HCT116 (cell line): ENCODE measurements at regions not wholly inside any gene's neighbourhood (a gene's known extent, or its start where the extent isn't known, plus 50 kb on each side); places are given as distances from the start of the nearest gene placed in this dataset.

Experiments
- ATAC-seq: fragments of 200-7000 bp; cut with Tn5 transposase; 2 replicates; pipeline ENCODE4 v1.9.1; 2020; ENCODE audit warnings: mild to moderate bottlenecking, moderate library complexity
- BruUV-seq: library from RNA; stranded (reverse); fragments of 400-500 nt; replicated peaks from 2 replicates; lab custom pipeline; 2021; lab: Mats Ljungman, UMichigan
- CTCF ChIA-PET: fragments of 300-600 bp; sonication (Branson Sonifier 250); formaldehyde crosslinking; loops from one replicate; lab custom pipeline; 2021; ENCODE audit warnings: antibody characterized with exemption; lab: Charles Lee
- POLR2A ChIA-PET: fragments of 300-600, 350-600 bp; sonication (Branson Sonifier 250); formaldehyde crosslinking; loops from one replicate; lab custom pipeline; 2021; ENCODE audit warnings: antibody characterized with exemption; lab: Charles Lee
- RAD21 ChIA-PET, 2 experiments: fragments of 300-600 bp; sonication (Branson Sonifier 250); formaldehyde crosslinking; loops; one replicate each; lab custom pipeline; 2023; ENCODE audit warnings: low total read pairs in 2 of 2; ENCODE audit not compliant: uncharacterized antibody in 2 of 2, unreplicated experiment in 2 of 2, low non-redundant PET in 1 of 2; lab: Charles Lee
- DNase-seq: peaks from one replicate; pipeline ENCODE4 v3.0.0-alpha.2; 2010; ENCODE audit warnings: low read depth, low spot score
- H2AFZ ChIP-seq: fragments of 200-600 bp; shearing (Covaris generic), sonication (generic); 2 replicates; pipeline ENCODE4 v1.6.1; 2017; ENCODE audit warnings: low read depth, mixed run types, mixed read lengths, antibody characterized with exemption, low read length; ENCODE audit not compliant: poor library complexity, severe bottlenecking
- H3K27ac ChIP-seq: 2 replicates; pipeline ENCODE4 v1.5.1; 2012; ENCODE audit warnings: low read depth, low read length
- H3K27me3 ChIP-seq: fragments of 200-600 bp; sonication (generic); 2 replicates; pipeline ENCODE4 v1.6.1; 2016; ENCODE audit warnings: mixed run types, low read length, mixed read lengths; ENCODE audit not compliant: insufficient read depth
- H3K36me3 ChIP-seq, 2 experiments: fragments of 200-500 bp in 1 of 2; fragments of 200-600 bp in 1 of 2; sonication (Bioruptor generic) in 1 of 2; sonication (generic) in 1 of 2; 2 replicates each; pipeline versions ENCODE4 v1.5.1 to v1.6.1; 2014 to 2016; ENCODE audit warnings: low read length in 2 of 2, inconsistent platforms in 1 of 2, mixed read lengths in 1 of 2, mixed run types in 1 of 2; ENCODE audit not compliant: insufficient read depth in 2 of 2, control insufficient read depth in 1 of 2
- H3K4me1 ChIP-seq, 2 experiments: fragments of 200-600 bp in 1 of 2; sonication (generic) in 1 of 2; 2 replicates each; pipeline versions ENCODE4 v1.5.1 to v1.6.1; 2012 to 2017; ENCODE audit warnings: low read length in 2 of 2, inconsistent platforms in 1 of 2, mild to moderate bottlenecking in 1 of 2, mixed read lengths in 1 of 2, mixed run types in 1 of 2, moderate library complexity in 1 of 2; ENCODE audit not compliant: insufficient read depth in 2 of 2, control insufficient read depth in 1 of 2
- H3K4me2 ChIP-seq: fragments of 200-600 bp; sonication (generic); 2 replicates; pipeline ENCODE4 v1.6.1; 2017; ENCODE audit warnings: mixed run types, low read length, mixed read lengths
- H3K4me3 ChIP-seq, 2 experiments: fragments of 200-600 bp in 1 of 2; sonication (generic) in 1 of 2; replicated peaks in 1 of 2; 2 replicates each; pipeline ENCODE4 v1.5.1; 2011 to 2016; ENCODE audit warnings: low read length in 2 of 2, control low read depth in 1 of 2, low read depth in 1 of 2, mild to moderate bottlenecking in 1 of 2, mixed read lengths in 1 of 2, mixed run types in 1 of 2
- H3K79me2 ChIP-seq: fragments of 200-600 bp; sonication (generic); 2 replicates; pipeline ENCODE4 v1.6.1; 2017; ENCODE audit warnings: mild to moderate bottlenecking, mixed run types, low read length, moderate library complexity, mixed read lengths; ENCODE audit not compliant: insufficient read depth
- H3K9ac ChIP-seq: fragments of 200-600 bp; sonication (generic); 2 replicates; pipeline ENCODE4 v1.6.1; 2016; ENCODE audit warnings: low read length, mixed read lengths
- H3K9me2 ChIP-seq: fragments of 200-600 bp; sonication (generic), shearing (Covaris generic); 2 replicates; pipeline ENCODE4 v1.6.1; 2017; ENCODE audit warnings: mixed run types, mild to moderate bottlenecking, moderate library complexity; ENCODE audit not compliant: insufficient read depth
- H3K9me3 ChIP-seq, 2 experiments: fragments of 200-500 bp in 1 of 2; fragments of 200-600 bp in 1 of 2; sonication (Bioruptor generic) in 1 of 2; sonication (generic) in 1 of 2; 2 replicates each; pipeline ENCODE4 v1.6.1; 2014 to 2017; ENCODE audit warnings: low read length in 2 of 2, mixed read lengths in 2 of 2, inconsistent platforms in 1 of 2, low read depth in 1 of 2, mild to moderate bottlenecking in 1 of 2, mixed run types in 1 of 2, moderate library complexity in 1 of 2; ENCODE audit not compliant: control insufficient read depth in 1 of 2, insufficient read depth in 1 of 2
- H4K20me1 ChIP-seq: fragments of 200-600 bp; sonication (generic), shearing (Covaris generic); 2 replicates; pipeline ENCODE4 v1.6.1; 2017; ENCODE audit warnings: mixed run types, mild to moderate bottlenecking, moderate library complexity; ENCODE audit not compliant: insufficient read depth
- ATF3 ChIP-seq: IDR thresholded peaks from 2 replicates; pipeline ENCODE4 v1.6.1; 2012
- CBX3 ChIP-seq: IDR thresholded peaks from 2 replicates; pipeline ENCODE4 v1.6.1; 2012; ENCODE audit warnings: low read depth
- CEBPB ChIP-seq: IDR thresholded peaks from 2 replicates; pipeline ENCODE4 v1.6.1; 2012; ENCODE audit warnings: low read depth
- EGR1 ChIP-seq: IDR thresholded peaks from 2 replicates; pipeline ENCODE4 v1.6.1; 2012; ENCODE audit warnings: low read depth
- EZH2 ChIP-seq: fragments of 200-600 bp; sonication (generic); IDR thresholded peaks from 2 replicates; pipeline ENCODE4 v1.6.1; 2017; ENCODE audit warnings: antibody characterized with exemption, mixed run types
- EZH2phosphoT487 ChIP-seq: fragments of 200-600 bp; IDR thresholded peaks from 2 replicates; pipeline ENCODE4 v1.6.1; 2018; ENCODE audit warnings: antibody characterized with exemption, borderline replicate concordance
- JUND ChIP-seq: IDR thresholded peaks from 2 replicates; pipeline ENCODE4 v1.6.1; 2012
- MAX ChIP-seq: IDR thresholded peaks from 2 replicates; pipeline ENCODE4 v1.6.1; 2012
- POLR2AphosphoS5 ChIP-seq: IDR thresholded peaks from 2 replicates; pipeline ENCODE4 v1.6.1; 2011; ENCODE audit warnings: mild to moderate bottlenecking, low read depth, low read length, moderate library complexity
- SP1 ChIP-seq: IDR thresholded peaks from 2 replicates; pipeline ENCODE4 v1.6.1; 2012; ENCODE audit warnings: low read depth
- YY1 ChIP-seq: IDR thresholded peaks from 2 replicates; pipeline ENCODE4 v1.6.1; 2011; ENCODE audit warnings: low read length, low read depth, moderate library complexity, mild to moderate bottlenecking; ENCODE audit not compliant: insufficient replicate concordance; ENCODE audit errors: extremely low read depth
- ZBTB33 ChIP-seq: IDR thresholded peaks from 2 replicates; pipeline ENCODE4 v1.6.1; 2011; ENCODE audit warnings: mild to moderate bottlenecking, low read length, moderate library complexity; ENCODE audit not compliant: insufficient replicate concordance; ENCODE audit errors: extremely low read depth
- ZFX ChIP-seq: fragments of 450-650 bp; IDR thresholded peaks from 2 replicates; pipeline ENCODE4 v1.6.1; 2017
- ZNF274 ChIP-seq: fragments of 200-500 bp; sonication (Bioruptor generic); IDR thresholded peaks from 2 replicates; pipeline ENCODE4 v1.6.1; 2014; ENCODE audit warnings: mild to moderate bottlenecking, low read depth, low read length, inconsistent platforms
- intact Hi-C: fragments of 100-400 bp; cut with micrococcal nuclease; formaldehyde crosslinking; loops from 2 replicates; pipeline ENCODE4 v1.10.0; 2022
- TF ChIP-seq, protein P1 (sequence below), 3 experiments: fragments of 200-600 bp in 1 of 3; sonication (generic) in 1 of 3; IDR thresholded peaks in 2 of 3; conservative IDR thresholded peaks in 1 of 3; 2 replicates each; pipeline ENCODE4 v1.5.1; 2012 to 2017; ENCODE audit warnings: low read depth in 2 of 3, low read length in 2 of 3, antibody characterized with exemption in 1 of 3, borderline replicate concordance in 1 of 3, control low read depth in 1 of 3, mild to moderate bottlenecking in 1 of 3, mixed read lengths in 1 of 3, mixed run types in 1 of 3, moderate library complexity in 1 of 3; ENCODE audit not compliant: insufficient read depth in 1 of 3

GRCh38 chr6:131490441-131490840 lies 82.6 kb upstream of the ARG1 start:
- no peak overlapping the region for H2AFZ ChIP-seq
- no peak overlapping the region for H3K4me3 ChIP-seq
- H3K27me3 ChIP-seq: no peaks in the 10 kb centered on the region
- ChIA-PET RAD21 (no interaction called here), CTCF (no interaction called here), POLR2A (no interaction called here)
- no peak overlapping the region for H3K27ac ChIP-seq
- intact Hi-C loops: no loop called here
- no peak for TF ChIP-seq POLR2AphosphoS5
- TF ChIP-seq EZH2phosphoT487: no peak
- no peak for TF ChIP-seq CEBPB
- no peak for TF ChIP-seq EGR1
- no peak for TF ChIP-seq SP1
- TF ChIP-seq YY1: no peak
- H4K20me1 ChIP-seq: no peaks in the 10 kb centered on the region
- DNase-seq: no peak
- no peaks in the 10 kb centered on the region for H3K4me1 ChIP-seq
- no peaks in the 10 kb centered on the region for H3K9me3 ChIP-seq
- no peaks in the 10 kb centered on the region for H3K79me2 ChIP-seq
- no peak overlapping the region for H3K9ac ChIP-seq
- no peaks in the 10 kb centered on the region for H3K36me3 ChIP-seq
- no TSS peak for BruUV-seq
- ATAC-seq: no peak
- no peaks in the 10 kb centered on the region for H3K9me2 ChIP-seq
- H3K4me2 ChIP-seq: no peak overlapping the region

DNA sequence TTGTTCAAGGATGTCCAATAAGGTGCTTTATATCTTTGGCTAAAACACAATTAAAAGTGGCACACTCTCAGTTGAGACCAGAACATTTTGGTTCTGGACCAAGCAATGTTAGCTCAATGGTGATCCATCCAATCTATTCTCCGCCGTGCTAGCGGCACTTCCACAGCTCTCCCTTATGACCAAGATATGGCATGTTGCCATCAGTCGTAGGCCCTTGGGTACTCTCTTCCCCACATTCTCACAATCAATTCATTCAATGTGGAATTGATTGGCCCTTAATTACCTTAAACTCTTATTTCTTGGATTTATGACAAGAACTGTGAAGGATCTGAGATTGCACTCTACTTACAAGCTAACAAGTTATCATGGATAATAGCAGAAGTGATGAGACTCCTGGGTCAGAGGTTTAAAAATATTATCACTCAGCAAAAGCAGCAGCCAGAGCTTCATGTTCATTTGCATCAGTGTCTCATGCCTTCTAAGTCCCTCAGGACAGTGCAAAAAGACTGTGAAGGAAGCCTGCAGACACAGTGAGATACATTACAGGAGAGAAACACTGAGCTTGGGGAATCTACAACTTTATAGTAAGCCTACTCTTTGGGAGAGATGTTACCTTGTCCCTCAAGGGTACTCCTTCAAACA lies 80.0 kb upstream of the ARG1 start:
- no TSS peak for BruUV-seq
- H3K9me3 ChIP-seq: no peaks in the 10 kb centered on the region
- DNase-seq: no peak
- ChIA-PET CTCF (interaction anchor here (1.4 to 1.5 kb wide), 2 partner anchors 27 to 41 kb away, joined by 3 read pairs; no protein-coding TSS in a partner anchor), POLR2A (no interaction called here), RAD21 (no interaction called here)
- intact Hi-C loops: no loop called here
- no peaks in the 10 kb centered on the region for H3K4me1 ChIP-seq
- no peaks in the 10 kb centered on the region for H3K36me3 ChIP-seq
- H3K9me2 ChIP-seq: no peaks in the 10 kb centered on the region
- H3K4me3 ChIP-seq: no peak overlapping the region
- no peak overlapping the region for H3K4me2 ChIP-seq
- H3K9ac ChIP-seq: no peak overlapping the region
- ATAC-seq: no peak
- no peak overlapping the region for H2AFZ ChIP-seq
- H4K20me1 ChIP-seq: no peaks in the 10 kb centered on the region
- H3K79me2 ChIP-seq: no peaks in the 10 kb centered on the region
- TF ChIP-seq CBX3 (no peak), EZH2 (no peak), MAX (no peak), ZBTB33 (no peak), ZFX (no peak), SP1 (no peak), YY1 (no peak), ZNF274 (no peak), JUND (no peak), EGR1 (no peak), CEBPB (no peak), ATF3 (no peak)
- TF ChIP-seq, protein P1, sequence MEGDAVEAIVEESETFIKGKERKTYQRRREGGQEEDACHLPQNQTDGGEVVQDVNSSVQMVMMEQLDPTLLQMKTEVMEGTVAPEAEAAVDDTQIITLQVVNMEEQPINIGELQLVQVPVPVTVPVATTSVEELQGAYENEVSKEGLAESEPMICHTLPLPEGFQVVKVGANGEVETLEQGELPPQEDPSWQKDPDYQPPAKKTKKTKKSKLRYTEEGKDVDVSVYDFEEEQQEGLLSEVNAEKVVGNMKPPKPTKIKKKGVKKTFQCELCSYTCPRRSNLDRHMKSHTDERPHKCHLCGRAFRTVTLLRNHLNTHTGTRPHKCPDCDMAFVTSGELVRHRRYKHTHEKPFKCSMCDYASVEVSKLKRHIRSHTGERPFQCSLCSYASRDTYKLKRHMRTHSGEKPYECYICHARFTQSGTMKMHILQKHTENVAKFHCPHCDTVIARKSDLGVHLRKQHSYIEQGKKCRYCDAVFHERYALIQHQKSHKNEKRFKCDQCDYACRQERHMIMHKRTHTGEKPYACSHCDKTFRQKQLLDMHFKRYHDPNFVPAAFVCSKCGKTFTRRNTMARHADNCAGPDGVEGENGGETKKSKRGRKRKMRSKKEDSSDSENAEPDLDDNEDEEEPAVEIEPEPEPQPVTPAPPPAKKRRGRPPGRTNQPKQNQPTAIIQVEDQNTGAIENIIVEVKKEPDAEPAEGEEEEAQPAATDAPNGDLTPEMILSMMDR (IDR thresholded peaks at IDR 0.05 in 2 of 3, conservative IDR thresholded peaks at IDR 0.05 in 1 of 3; ENCODE audit: borderline replicate concordance in 1 of 3, insufficient read depth in 1 of 3, low read depth in 2 of 3, low read length in 2 of 3): no peak
- no peak overlapping the region for H3K27ac ChIP-seq
- no peaks in the 10 kb centered on the region for H3K27me3 ChIP-seq
